Activated T-cell treated with anti-CD3 and anti-CD28 coated beads for 4 hours (primary cell): ENCODE measurements at regions not wholly inside any gene's neighbourhood (a gene's known extent, or its start where the extent isn't known, plus 50 kb on each side); places are given as distances from the start of the nearest gene placed in this dataset.

Source experiments
- DNase-seq: peaks from one replicate; pipeline ENCODE4 v3.0.0-alpha.2; 2020

GRCh38 chr22:47240116-47240515 lies 477.7 kb downstream of the TBC1D22A start:
- DNase-seq = no peak

GRCh38 chr22:47239474-47239860 lies 477.0 kb downstream of the TBC1D22A start:
- DNase-seq = no peak

- no peak for DNase-seq
Observed at GRCh38 chr22:47238690-47239473, 476.4 kb downstream of the TBC1D22A start.

DNA sequence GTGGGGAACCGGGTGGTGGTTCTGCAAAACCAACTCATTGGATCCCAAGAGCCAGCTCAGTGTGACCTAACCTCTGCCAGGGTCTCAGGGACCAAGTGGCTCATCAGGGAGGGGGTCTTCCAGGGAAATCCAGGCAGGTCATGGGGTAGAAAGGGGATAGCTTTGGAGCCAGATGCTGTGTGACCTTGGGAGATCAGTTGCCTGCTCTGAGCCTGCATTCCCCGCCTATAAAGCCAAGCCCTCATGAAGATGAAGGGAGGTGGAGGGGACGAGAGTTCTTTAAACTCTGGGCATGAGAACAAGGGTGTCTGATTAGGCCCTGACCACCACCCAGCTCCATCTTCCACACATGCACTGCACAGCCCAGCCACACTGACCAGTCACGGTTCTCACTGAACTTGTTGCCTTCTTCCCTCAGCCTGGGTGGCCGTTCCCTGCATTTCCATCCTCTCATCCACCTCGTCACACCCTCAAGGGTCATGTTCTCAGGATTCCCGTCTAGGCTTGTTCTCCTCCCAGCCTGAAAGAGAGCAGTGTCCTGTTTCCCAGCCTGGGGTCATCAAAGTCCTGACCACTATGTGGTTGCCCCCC lies 475.5 kb downstream of the TBC1D22A start:
- no peak for DNase-seq

- no peak for DNase-seq
Observed at GRCh38 chr22:47236718-47237117, 474.3 kb downstream of the TBC1D22A start.

DNA sequence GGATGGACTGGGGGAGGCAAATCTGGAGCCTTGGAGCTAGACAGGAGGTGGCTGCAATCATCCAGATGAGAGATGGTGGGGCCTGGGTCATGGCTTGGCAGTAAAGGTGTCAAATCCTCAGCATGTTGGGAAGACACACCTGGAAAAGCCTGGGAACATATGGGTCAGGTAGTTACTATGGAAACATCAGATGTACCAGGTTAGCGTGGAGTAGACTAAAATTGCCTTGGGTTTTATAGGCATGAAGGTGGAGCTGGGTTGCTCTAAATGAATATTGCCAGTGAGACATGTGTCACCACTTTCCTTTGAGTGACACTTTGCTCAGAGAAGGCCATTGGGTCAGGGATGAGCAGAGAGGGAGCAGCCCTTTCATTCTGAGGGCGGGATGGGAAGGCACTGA lies 473.7 kb downstream of the TBC1D22A start:
- DNase-seq = no peak

GRCh38 chr22:47233316-47234243 lies 471.1 kb downstream of the TBC1D22A start:
- DNase-seq = no peak

- no peak for DNase-seq
Observed at GRCh38 chr22:47232753-47233152, 470.3 kb downstream of the TBC1D22A start.

- DNase-seq = no peak
Observed at GRCh38 chr22:47232197-47232596, 469.7 kb downstream of the TBC1D22A start.

- DNase-seq = no peak
Observed at GRCh38 chr22:47231759-47232158, 469.3 kb downstream of the TBC1D22A start.

- DNase-seq = no peak
Observed at GRCh38 chr22:47230741-47231140, 468.3 kb downstream of the TBC1D22A start.

DNA sequence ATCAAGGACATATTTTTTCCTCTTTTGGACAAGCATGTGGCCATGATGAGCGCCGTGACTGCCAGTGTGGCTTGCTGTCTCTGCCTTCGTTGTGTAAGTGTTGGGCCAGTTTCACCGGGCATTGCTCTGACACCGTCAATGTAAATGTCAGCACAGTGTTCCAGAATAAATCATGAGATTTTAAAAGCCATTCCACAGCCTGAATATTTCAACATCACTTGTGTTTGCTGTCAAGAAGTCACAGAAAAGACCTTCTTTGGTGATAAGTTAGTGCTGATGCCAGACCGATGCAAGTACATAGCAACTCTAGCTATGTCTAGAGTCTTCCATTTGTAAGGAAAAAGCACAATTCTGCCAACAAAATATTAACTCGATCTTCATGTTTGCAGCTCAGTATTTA lies 467.8 kb downstream of the TBC1D22A start:
- DNase-seq = no peak

DNA sequence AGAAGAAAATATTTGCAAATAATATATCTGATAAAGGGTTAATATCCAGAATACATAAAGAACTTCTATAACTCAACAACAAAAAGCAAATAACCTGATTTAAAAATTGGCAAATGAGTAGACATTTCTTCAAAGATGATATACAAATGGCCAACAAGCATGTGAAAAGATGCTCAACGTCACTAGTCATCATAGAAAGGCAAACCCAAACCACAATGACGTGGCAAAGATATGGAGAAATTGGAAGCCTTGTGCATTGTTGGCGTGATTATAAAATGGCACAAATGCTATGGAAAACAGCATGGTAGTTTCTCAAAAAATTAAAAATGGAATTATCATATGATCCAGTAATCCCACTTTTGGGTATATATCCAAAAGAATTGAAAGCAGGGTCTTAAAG lies 466.3 kb downstream of the TBC1D22A start:
- DNase-seq = no peak

GRCh38 chr22:47225931-47226633 lies 463.6 kb downstream of the TBC1D22A start:
- DNase-seq = no peak

GRCh38 chr22:47225080-47225930 lies 462.9 kb downstream of the TBC1D22A start:
- DNase-seq = no peak
